NB4 (cell line): ENCODE measurements at regions not wholly inside any gene's neighbourhood (a gene's known extent, or its start where the extent isn't known, plus 50 kb on each side); places are given as distances from the start of the nearest gene placed in this dataset.

Experiments used
- DNase-seq: peaks from one replicate; pipeline ENCODE4 v3.0.0; 2010; ENCODE audit warnings: low read depth
- H3K4me3 ChIP-seq: one replicate; pipeline ENCODE4 v1.5.1; 2011; ENCODE audit warnings: mild to moderate bottlenecking, low read depth, low read length, moderate library complexity
- CTCF ChIP-seq: IDR thresholded peaks from one replicate; pipeline ENCODE4 v1.5.1; 2012; ENCODE audit warnings: low read depth, low read length
- MAX ChIP-seq: IDR thresholded peaks from 2 replicates; pipeline ENCODE4 v1.6.1; 2011; ENCODE audit warnings: low read depth, low read length
- MYC ChIP-seq: IDR thresholded peaks from 2 replicates; pipeline ENCODE4 v1.6.1; 2011; ENCODE audit warnings: low read depth, low read length
- POLR2A ChIP-seq: IDR thresholded peaks from 2 replicates; pipeline ENCODE4 v1.6.1; 2011; ENCODE audit warnings: mild to moderate bottlenecking; ENCODE audit not compliant: insufficient read length; ENCODE audit errors: extremely low read depth

- no peak overlapping the region for H3K4me3 ChIP-seq
- no peak for DNase-seq
- TF ChIP-seq MYC (no peak), POLR2A (no peak), CTCF (no peak), MAX (no peak)
These were observed 57.8 kb upstream of the PLAC1 start for GRCh38 chrX:134715930-134716619.

GRCh38 chrX:134714633-134715110 lies 56.4 kb upstream of the PLAC1 start:
- H3K4me3 ChIP-seq, result no peak overlapping the region
- no peak for TF ChIP-seq MAX
- TF ChIP-seq MYC, result no peak
- no peak for TF ChIP-seq CTCF
- no peak for TF ChIP-seq POLR2A
- DNase-seq, result no peak

GRCh38 chrX:134713618-134714107 lies 55.4 kb upstream of the PLAC1 start:
- no peak overlapping the region for H3K4me3 ChIP-seq
- no peak for TF ChIP-seq CTCF
- no peak for TF ChIP-seq MYC
- TF ChIP-seq MAX, result no peak
- TF ChIP-seq POLR2A, result no peak
- no peak for DNase-seq

- DNase-seq, result no peak
- TF ChIP-seq MYC (no peak), CTCF (no peak), POLR2A (no peak)
- no peak overlapping the region for H3K4me3 ChIP-seq
These were observed 54.0 kb upstream of the PLAC1 start for GRCh38 chrX:134712272-134712671.

GRCh38 chrX:134711135-134711921 lies 53.1 kb upstream of the PLAC1 start:
- TF ChIP-seq MYC (no peak), MAX (no peak), POLR2A (no peak), CTCF (no peak)
- no peak for DNase-seq
- no peak overlapping the region for H3K4me3 ChIP-seq
